K562 (cell line): ENCODE measurements at regions not wholly inside any gene's neighbourhood (a gene's known extent, or its start where the extent isn't known, plus 50 kb on each side); places are given as distances from the start of the nearest gene placed in this dataset.
A peak's percentile ranks its signal among the peaks of the same experiment; 100 is the strongest.

Source experiments
- ARID1B ChIP-seq: fragments of 450-650 bp; IDR thresholded peaks from 2 replicates; pipeline ENCODE4 v1.6.1; 2016; ENCODE audit warnings: antibody characterized with exemption, mild to moderate bottlenecking, inconsistent platforms
- BHLHE40 ChIP-seq: IDR thresholded peaks from 2 replicates; pipeline ENCODE4 v1.6.1; 2011; ENCODE audit warnings: low read length, improper control_type of control experiment
- C11orf30 ChIP-seq: fragments of 450-650 bp; IDR thresholded peaks from 2 replicates; pipeline ENCODE4 v1.6.1; 2016; ENCODE audit warnings: low read depth, mild to moderate bottlenecking
- CBFA2T3 ChIP-seq: fragments of 450-650 bp; IDR thresholded peaks from 2 replicates; pipeline ENCODE4 v1.6.1; 2017
- CBX1 ChIP-seq: sonication (generic); IDR thresholded peaks from 2 replicates; pipeline ENCODE4 v1.6.1; 2016; ENCODE audit warnings: antibody characterized with exemption, low read depth, mild to moderate bottlenecking
- CCNT2 ChIP-seq: IDR thresholded peaks from 2 replicates; pipeline ENCODE4 v1.6.1; 2011; ENCODE audit warnings: borderline replicate concordance, low read depth, mild to moderate bottlenecking, moderate library complexity, mixed read lengths, low read length; ENCODE audit not compliant: insufficient read length; ENCODE audit errors: extremely low read depth
- ETV6 ChIP-seq, 3 experiments: fragments of 150-350 bp in 1 of 3; sonication (generic) in 1 of 3; formaldehyde crosslinking in 1 of 3; IDR thresholded peaks; 2 replicates each; pipeline versions ENCODE4 v1.6.1 to v1.8.0; 2014 to 2022; ENCODE audit warnings: borderline replicate concordance in 2 of 3, low read depth in 2 of 3, antibody characterized with exemption in 1 of 3, low read length in 1 of 3, mild to moderate bottlenecking in 1 of 3, missing genetic modification reagents in 1 of 3
- FOSL1 ChIP-seq: fragments of 200-800 bp; sonication (Bioruptor generic); conservative IDR thresholded peaks from 2 replicates; pipeline ENCODE4 v1.6.1; 2016; ENCODE audit warnings: missing genetic modification characterization, missing compliant biosample characterization
- KDM5B ChIP-seq: fragments of 200-600 bp; sonication (generic); IDR thresholded peaks from 2 replicates; pipeline ENCODE4 v1.6.1; 2012; ENCODE audit warnings: low read depth, mild to moderate bottlenecking, moderate library complexity, low read length, control low read depth, inconsistent platforms; ENCODE audit not compliant: insufficient replicate concordance
- MEIS2 ChIP-seq: fragments of 450-650 bp; IDR thresholded peaks from 2 replicates; pipeline ENCODE4 v1.6.1; 2014; ENCODE audit warnings: mild to moderate bottlenecking; ENCODE audit not compliant: partially characterized antibody
- NR3C1 ChIP-seq: sonication (generic); formaldehyde crosslinking; IDR thresholded peaks from 2 replicates; pipeline ENCODE4 v1.8.1; 2022; ENCODE audit warnings: missing genetic modification reagents
- POLR2A ChIP-seq: fragments of 450-650 bp; conservative IDR thresholded peaks from 2 replicates; pipeline ENCODE4 v1.6.1; 2016
- POU5F1 ChIP-seq: fragments of 150-350 bp; IDR thresholded peaks from 2 replicates; pipeline ENCODE4 v1.6.1; 2014; ENCODE audit warnings: borderline replicate concordance, low read length, low read depth, mild to moderate bottlenecking; ENCODE audit not compliant: partially characterized antibody
- SRF ChIP-seq, 2 experiments: fragments of 250-450, 450-650 bp in 1 of 2; sonication (Bioruptor Pico) in 1 of 2; sonication (generic) in 1 of 2; formaldehyde crosslinking; IDR thresholded peaks; 2 replicates each; pipeline versions ENCODE4 v1.5.0 to v1.5.1; 2020 to 2022; ENCODE audit warnings: mild to moderate bottlenecking in 1 of 2, missing genetic modification reagents in 1 of 2
- TEAD4 ChIP-seq, 2 experiments: sonication (generic) in 1 of 2; formaldehyde crosslinking in 1 of 2; IDR thresholded peaks; 2 replicates each; pipeline versions ENCODE4 v1.6.1 to v1.8.0; 2012 to 2022; ENCODE audit warnings: borderline replicate concordance in 1 of 2, inconsistent platforms in 1 of 2, low read length in 1 of 2, mild to moderate bottlenecking in 1 of 2, missing genetic modification reagents in 1 of 2
- ZNF146 ChIP-seq: IDR thresholded peaks from one replicate; pipeline ENCODE4 v1.6.1; 2018; ENCODE audit warnings: missing compliant biosample characterization; ENCODE audit not compliant: unreplicated experiment
- ZNF165 ChIP-seq: fragments of 250-450 bp; sonication (Bioruptor Pico); IDR thresholded peaks from 2 replicates; pipeline ENCODE4 v1.4.0; 2020; ENCODE audit warnings: borderline replicate concordance
- ZNF347 ChIP-seq: fragments of 450-650 bp; formaldehyde crosslinking; IDR thresholded peaks from 2 replicates; pipeline ENCODE4 v1.4.0; 2020; ENCODE audit warnings: low read depth, mild to moderate bottlenecking, moderate library complexity
- ZNF695 ChIP-seq: fragments of 450-650 bp; formaldehyde crosslinking; IDR thresholded peaks from 2 replicates; pipeline ENCODE4 v1.4.0; 2020; ENCODE audit warnings: mild to moderate bottlenecking, moderate library complexity
- TF ChIP-seq, protein P1 (sequence below): fragments of 250-450 bp; sonication (Bioruptor Pico); IDR thresholded peaks from 2 replicates; pipeline ENCODE4 v1.8.0; 2021; ENCODE audit warnings: moderate library complexity, mild to moderate bottlenecking, inconsistent platforms
- TF ChIP-seq, protein P2 (sequence below): fragments of 250-450 bp; sonication (Bioruptor Pico); IDR thresholded peaks from 2 replicates; pipeline ENCODE4 v1.4.0; 2020; ENCODE audit warnings: borderline replicate concordance
- TF ChIP-seq, protein P3 (sequence below): fragments of 150-350 bp; conservative IDR thresholded peaks from 2 replicates; pipeline ENCODE4 v1.6.1; 2014; ENCODE audit warnings: low read length

DNA sequence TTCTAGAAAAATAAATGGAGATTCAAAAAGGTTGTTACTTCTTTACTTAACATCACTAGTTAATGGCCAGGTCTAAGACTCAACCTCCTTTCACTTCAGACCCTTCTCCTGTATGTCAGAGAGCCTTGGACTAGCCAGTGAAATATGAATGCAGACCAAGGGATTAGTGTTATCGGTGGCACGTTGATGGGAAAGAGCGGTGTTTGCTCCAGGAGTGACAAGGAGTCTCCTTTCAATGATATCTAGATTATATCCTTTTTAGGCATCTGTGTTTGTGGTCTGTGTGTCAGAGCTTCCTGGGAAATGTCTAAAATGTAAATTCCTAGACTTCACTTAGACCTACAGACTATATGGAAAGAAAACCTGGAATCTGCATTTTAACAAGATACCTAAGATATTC lies 658.0 kb upstream of the KCNMB2 start (continued):
- no peak for TF ChIP-seq ETV6 (IDR thresholded peaks at IDR 0.05; ENCODE audit: borderline replicate concordance in 1 of 2, low read depth in 2 of 2, low read length in 1 of 2)
- no peak for TF ChIP-seq ETV6 (CRISPR knock-in tag; IDR thresholded peaks at IDR 0.05; ENCODE audit: borderline replicate concordance)
- no peak for TF ChIP-seq KDM5B
- TF ChIP-seq CBX1, result no peak
- peak; percentile 70; the same call in 1 of the 2 replicates for TF ChIP-seq TEAD4 (IDR thresholded peaks at IDR 0.05; ENCODE audit: low read length)
- TF ChIP-seq TEAD4 (CRISPR knock-in tag; IDR thresholded peaks at IDR 0.05; ENCODE audit: borderline replicate concordance), result no peak
- TF ChIP-seq POLR2A, result no peak
- TF ChIP-seq SRF (CRISPR knock-in tag; IDR thresholded peaks at IDR 0.05), result no peak
- TF ChIP-seq MEIS2, result peak; percentile 42
- TF ChIP-seq FOSL1 (tag), result 0 out of 2 replicates have a peak, but pooled peaks have one; percentile 49
- TF ChIP-seq ZNF165 (CRISPR knock-in tag), result no peak
- TF ChIP-seq ARID1B, result peak; percentile 41; the same call in 1 of the 2 replicates
- TF ChIP-seq, protein P1, sequence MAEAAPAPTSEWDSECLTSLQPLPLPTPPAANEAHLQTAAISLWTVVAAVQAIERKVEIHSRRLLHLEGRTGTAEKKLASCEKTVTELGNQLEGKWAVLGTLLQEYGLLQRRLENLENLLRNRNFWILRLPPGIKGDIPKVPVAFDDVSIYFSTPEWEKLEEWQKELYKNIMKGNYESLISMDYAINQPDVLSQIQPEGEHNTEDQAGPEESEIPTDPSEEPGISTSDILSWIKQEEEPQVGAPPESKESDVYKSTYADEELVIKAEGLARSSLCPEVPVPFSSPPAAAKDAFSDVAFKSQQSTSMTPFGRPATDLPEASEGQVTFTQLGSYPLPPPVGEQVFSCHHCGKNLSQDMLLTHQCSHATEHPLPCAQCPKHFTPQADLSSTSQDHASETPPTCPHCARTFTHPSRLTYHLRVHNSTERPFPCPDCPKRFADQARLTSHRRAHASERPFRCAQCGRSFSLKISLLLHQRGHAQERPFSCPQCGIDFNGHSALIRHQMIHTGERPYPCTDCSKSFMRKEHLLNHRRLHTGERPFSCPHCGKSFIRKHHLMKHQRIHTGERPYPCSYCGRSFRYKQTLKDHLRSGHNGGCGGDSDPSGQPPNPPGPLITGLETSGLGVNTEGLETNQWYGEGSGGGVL (CRISPR knock-in tag), result no peak
- peak; percentile 57 for TF ChIP-seq CBFA2T3
- TF ChIP-seq BHLHE40, result no peak
- TF ChIP-seq, protein P2, sequence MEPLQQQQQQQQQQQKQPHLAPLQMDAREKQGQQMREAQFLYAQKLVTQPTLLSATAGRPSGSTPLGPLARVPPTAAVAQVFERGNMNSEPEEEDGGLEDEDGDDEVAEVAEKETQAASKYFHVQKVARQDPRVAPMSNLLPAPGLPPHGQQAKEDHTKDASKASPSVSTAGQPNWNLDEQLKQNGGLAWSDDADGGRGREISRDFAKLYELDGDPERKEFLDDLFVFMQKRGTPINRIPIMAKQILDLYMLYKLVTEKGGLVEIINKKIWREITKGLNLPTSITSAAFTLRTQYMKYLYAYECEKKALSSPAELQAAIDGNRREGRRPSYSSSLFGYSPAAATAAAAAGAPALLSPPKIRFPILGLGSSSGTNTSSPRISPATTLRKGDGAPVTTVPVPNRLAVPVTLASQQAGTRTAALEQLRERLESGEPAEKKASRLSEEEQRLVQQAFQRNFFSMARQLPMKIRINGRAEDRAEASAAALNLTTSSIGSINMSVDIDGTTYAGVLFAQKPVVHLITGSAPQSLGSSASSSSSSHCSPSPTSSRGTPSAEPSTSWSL (CRISPR knock-in tag), result no peak
- TF ChIP-seq CCNT2, result no peak
- TF ChIP-seq ZNF695, result no peak
- TF ChIP-seq, protein P3, sequence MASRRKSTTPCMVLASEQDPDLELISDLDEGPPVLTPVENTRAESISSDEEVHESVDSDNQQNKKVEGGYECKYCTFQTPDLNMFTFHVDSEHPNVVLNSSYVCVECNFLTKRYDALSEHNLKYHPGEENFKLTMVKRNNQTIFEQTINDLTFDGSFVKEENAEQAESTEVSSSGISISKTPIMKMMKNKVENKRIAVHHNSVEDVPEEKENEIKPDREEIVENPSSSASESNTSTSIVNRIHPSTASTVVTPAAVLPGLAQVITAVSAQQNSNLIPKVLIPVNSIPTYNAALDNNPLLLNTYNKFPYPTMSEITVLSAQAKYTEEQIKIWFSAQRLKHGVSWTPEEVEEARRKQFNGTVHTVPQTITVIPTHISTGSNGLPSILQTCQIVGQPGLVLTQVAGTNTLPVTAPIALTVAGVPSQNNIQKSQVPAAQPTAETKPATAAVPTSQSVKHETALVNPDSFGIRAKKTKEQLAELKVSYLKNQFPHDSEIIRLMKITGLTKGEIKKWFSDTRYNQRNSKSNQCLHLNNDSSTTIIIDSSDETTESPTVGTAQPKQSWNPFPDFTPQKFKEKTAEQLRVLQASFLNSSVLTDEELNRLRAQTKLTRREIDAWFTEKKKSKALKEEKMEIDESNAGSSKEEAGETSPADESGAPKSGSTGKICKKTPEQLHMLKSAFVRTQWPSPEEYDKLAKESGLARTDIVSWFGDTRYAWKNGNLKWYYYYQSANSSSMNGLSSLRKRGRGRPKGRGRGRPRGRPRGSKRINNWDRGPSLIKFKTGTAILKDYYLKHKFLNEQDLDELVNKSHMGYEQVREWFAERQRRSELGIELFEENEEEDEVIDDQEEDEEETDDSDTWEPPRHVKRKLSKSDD, result no peak
- TF ChIP-seq C11orf30, result no peak
- no peak for TF ChIP-seq ZNF347 (CRISPR knock-in tag)
- no peak for TF ChIP-seq POU5F1
- no peak for TF ChIP-seq ZNF146 (CRISPR knock-in tag)
- TF ChIP-seq NR3C1, result no peak
